ENCODE measurements at regions not wholly inside any gene's neighbourhood (a gene's known extent, or its start where the extent isn't known, plus 50 kb on each side); places are given as distances from the start of the nearest gene placed in this dataset.

DNA sequence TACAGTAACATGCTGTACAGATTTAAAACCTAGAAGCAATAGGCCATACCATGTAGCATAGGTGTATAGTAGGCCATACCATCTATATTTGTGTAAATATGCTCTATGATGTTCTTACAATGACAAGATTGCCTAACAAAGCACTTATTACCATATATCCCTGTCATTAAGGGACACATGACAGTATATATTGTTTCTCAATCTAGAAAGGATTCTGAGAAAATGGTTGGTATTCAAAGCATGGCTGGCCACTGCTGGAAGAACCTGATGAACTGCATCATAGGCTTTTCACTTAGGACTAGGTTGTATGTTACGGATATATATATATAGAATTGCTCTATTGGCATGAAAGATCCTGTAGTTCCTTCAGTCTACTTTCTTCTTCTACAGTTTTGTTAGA is 125.2 kb upstream of the SLC38A2 start:
- ATAC-seq (no peak), DNase-seq (no peak)
- intact Hi-C loops (cut with DNase I): no loop called here
- WGBS (ENCODE audit: insufficient coverage, low coverage, low lambda C conversion rate, missing lambda C conversion rate): 82% methylated on average over 1 of the region's 1 CpG
- Histone ChIP-seq H3K4me1 (peaks cover 0 to 24% (median 2%) of the 10 kb centered on the region in 4 donors), H3K9me3 (peaks cover 0 to 5% (median 0%) of the 10 kb centered on the region in 4 donors), H3K27me3 (no peaks in the 10 kb centered on the region), H3K27ac (no peak overlapping the region), H3K36me3 (no peaks in the 10 kb centered on the region), H3K4me3 (no peak overlapping the region)
- TF ChIP-seq, protein P1, sequence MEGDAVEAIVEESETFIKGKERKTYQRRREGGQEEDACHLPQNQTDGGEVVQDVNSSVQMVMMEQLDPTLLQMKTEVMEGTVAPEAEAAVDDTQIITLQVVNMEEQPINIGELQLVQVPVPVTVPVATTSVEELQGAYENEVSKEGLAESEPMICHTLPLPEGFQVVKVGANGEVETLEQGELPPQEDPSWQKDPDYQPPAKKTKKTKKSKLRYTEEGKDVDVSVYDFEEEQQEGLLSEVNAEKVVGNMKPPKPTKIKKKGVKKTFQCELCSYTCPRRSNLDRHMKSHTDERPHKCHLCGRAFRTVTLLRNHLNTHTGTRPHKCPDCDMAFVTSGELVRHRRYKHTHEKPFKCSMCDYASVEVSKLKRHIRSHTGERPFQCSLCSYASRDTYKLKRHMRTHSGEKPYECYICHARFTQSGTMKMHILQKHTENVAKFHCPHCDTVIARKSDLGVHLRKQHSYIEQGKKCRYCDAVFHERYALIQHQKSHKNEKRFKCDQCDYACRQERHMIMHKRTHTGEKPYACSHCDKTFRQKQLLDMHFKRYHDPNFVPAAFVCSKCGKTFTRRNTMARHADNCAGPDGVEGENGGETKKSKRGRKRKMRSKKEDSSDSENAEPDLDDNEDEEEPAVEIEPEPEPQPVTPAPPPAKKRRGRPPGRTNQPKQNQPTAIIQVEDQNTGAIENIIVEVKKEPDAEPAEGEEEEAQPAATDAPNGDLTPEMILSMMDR (IDR thresholded peaks at IDR 0.05): no peak
- no peak for TF ChIP-seq POLR2A (IDR thresholded peaks at IDR 0.05)

DNA sequence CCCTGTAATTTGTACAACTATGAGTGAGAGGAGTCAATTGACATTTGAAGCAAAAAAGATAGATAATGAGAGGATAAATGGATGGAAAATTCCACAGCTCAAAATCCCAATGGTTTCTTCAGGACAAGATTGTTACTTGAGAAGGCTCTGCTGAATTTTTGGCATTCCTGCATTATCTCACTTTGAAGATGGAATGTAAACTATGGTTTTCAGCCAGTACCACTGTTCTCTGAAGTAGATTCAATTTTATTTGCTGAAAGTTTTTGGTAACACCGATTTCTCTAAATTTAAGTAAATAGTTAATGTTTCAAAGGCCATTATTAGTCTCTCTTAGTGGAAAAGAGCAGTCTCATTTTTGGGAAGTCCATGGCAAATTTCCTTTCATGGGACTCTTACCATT is 121.9 kb upstream of the SLC38A2 start:
- TF ChIP-seq POLR2A (IDR thresholded peaks at IDR 0.05): no peak
- TF ChIP-seq, protein P1 (IDR thresholded peaks at IDR 0.05): no peak
- intact Hi-C loops (cut with DNase I): no loop called here
- H3K4me3 ChIP-seq: no peak overlapping the region
- DNase-seq (no peak), ATAC-seq (peak in 2 of 4 donors; percentile 29 to 44)
- H3K9me3 ChIP-seq: no peaks in the 10 kb centered on the region
- 17% methylated on average over 1 of the region's 1 CpG for WGBS (ENCODE audit: insufficient coverage, low coverage, low lambda C conversion rate, missing lambda C conversion rate)
- peak overlapping the region; percentile 58 to 86 (median 78) for H3K27ac ChIP-seq
- H3K27me3 ChIP-seq: no peaks in the 10 kb centered on the region
- H3K36me3 ChIP-seq: no peaks in the 10 kb centered on the region
- H3K4me1 ChIP-seq: peaks cover 0 to 42% (median 7%) of the 10 kb centered on the region in 4 donors

DNA sequence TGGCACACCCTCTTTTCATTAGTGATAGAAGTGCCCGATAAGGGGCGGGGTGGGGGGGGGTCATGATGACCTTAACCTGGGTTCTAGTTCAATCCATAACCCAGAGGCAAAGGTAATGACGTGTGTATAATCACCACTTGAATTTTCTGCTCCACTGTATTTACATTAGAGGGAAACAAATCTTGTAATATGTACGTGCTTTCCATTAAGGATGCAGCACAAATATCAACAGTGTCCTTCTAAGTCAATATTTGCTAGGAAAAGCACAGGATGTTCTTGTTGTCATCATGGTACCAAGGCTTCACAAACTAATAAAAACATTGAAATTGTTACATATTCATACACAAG is 121.2 kb upstream of the SLC38A2 start:
- WGBS (ENCODE audit: insufficient coverage, low coverage, low lambda C conversion rate, missing lambda C conversion rate): 19% methylated on average over 4 of the region's 4 CpGs
- intact Hi-C loops (cut with DNase I): no loop called here
- DNase-seq: no peak
- ATAC-seq: peak; percentile 30 to 61 (median 58)
- Histone ChIP-seq H3K4me3 (no peak overlapping the region), H3K4me1 (peaks cover 0 to 42% (median 7%) of the 10 kb centered on the region in 4 donors), H3K27me3 (no peaks in the 10 kb centered on the region), H3K9me3 (no peaks in the 10 kb centered on the region), H3K36me3 (no peaks in the 10 kb centered on the region), H3K27ac (peak overlapping the region; percentile 58 to 86 (median 78))
- no peak for TF ChIP-seq POLR2A (IDR thresholded peaks at IDR 0.05)

DNA sequence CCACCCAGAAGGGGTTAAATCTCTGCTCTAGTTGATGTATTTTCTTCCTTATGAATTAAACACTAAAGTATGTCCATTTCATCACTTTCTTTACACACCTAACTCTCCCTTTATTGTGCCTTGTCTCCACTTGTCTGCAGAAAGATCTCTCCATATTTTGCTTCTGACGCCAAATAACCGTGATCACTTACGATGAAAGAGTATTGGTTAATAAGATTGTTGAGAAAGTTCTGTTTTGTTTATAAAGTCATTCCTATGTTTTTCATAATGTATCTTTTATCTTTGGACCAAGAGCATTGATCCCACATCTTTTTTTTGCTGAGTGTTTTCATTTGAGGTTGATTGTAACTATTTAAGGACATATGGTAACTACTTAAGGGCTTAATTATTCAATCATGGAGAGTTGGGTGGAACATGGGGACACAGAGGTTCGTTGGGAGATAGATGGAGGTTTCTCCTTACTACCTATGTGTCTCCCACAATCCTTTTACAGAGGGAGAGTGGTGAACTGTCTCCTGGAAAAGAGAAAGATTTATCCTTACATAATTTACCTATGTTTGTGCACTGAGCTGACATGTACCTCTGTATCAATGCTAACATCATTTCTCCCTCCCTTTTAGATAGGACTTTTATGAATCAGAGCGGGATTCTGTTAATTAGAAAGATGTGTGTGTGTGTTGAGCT is 120.7 kb upstream of the SLC38A2 start:
- intact Hi-C loops (cut with DNase I): no loop called here
- Histone ChIP-seq H3K27ac (peak overlapping the region; percentile 58 to 86 (median 78)), H3K27me3 (no peaks in the 10 kb centered on the region), H3K36me3 (no peaks in the 10 kb centered on the region), H3K9me3 (no peaks in the 10 kb centered on the region), H3K4me3 (no peak overlapping the region), H3K4me1 (peaks cover 0 to 42% (median 7%) of the 10 kb centered on the region in 4 donors)
- ATAC-seq: peak in 1 of 4 donors; percentile 6
- TF ChIP-seq, protein P1 (IDR thresholded peaks at IDR 0.05): no peak
- TF ChIP-seq POLR2A (IDR thresholded peaks at IDR 0.05): no peak
- WGBS (ENCODE audit: insufficient coverage, low coverage, low lambda C conversion rate, missing lambda C conversion rate): 43% methylated on average over 5 of the region's 5 CpGs
- no peak for DNase-seq

DNA sequence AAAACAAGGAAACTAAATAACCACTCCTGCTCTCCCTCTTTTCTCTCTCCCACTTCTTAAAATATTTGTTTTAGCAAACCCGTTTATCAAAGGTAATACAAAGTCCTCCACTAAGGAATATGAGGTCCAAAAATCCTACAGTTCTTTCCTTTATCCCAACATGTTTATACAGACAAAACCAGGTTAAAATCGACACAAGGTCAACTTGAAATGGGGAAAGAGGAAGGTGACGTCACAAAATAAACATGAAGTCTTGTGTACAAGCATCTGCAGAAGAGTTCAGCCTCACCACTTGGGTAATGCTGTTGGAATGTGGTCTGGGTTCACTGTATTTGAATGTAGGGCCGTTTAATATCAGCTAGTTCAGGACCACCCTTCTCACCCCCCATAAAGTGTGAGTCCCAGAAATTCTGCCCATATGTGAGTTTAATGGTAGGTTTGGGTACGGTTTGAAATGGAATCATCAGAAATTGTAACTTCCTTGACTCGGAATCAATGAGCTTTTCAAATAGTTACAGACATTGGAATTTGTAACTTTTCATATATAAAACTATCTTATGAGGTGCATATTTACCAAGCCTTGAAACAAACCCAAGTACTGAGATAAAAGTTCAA is 120.0 kb upstream of the SLC38A2 start:
- H3K36me3 ChIP-seq: no peaks in the 10 kb centered on the region
- peak overlapping the region; percentile 58 to 86 (median 78) for H3K27ac ChIP-seq

More for the DNA sequence above, 120.0 kb upstream of the SLC38A2 start:
- DNase-seq (peak in 2 of 3 donors; percentile 15 to 62), ATAC-seq (peak; percentile 79 to 89 (median 88))
- Histone ChIP-seq H3K27me3 (no peaks in the 10 kb centered on the region), H3K4me3 (peak overlapping the region in 1 of 3 donors; percentile 1), H3K4me1 (peaks cover 0 to 42% (median 7%) of the 10 kb centered on the region in 4 donors), H3K9me3 (no peaks in the 10 kb centered on the region)
- intact Hi-C loops (cut with DNase I): no loop called here
- peak; percentile 19 for TF ChIP-seq POLR2A (IDR thresholded peaks at IDR 0.05)
- TF ChIP-seq, protein P1 (IDR thresholded peaks at IDR 0.05): no peak
- WGBS (ENCODE audit: insufficient coverage, low coverage, low lambda C conversion rate, missing lambda C conversion rate): 25% methylated on average over 6 of the region's 6 CpGs

Data from right lobe of liver (tissue), 6 donors.